ENCODE measurements at regions not wholly inside any gene's neighbourhood (a gene's known extent, or its start where the extent isn't known, plus 50 kb on each side); places are given as distances from the start of the nearest gene placed in this dataset.

GRCh38 chr18:45481821-45482220, 133.5 kb upstream of the SLC14A2 start:
- DNase-seq (ENCODE audit: low spot score) = no peak

DNA sequence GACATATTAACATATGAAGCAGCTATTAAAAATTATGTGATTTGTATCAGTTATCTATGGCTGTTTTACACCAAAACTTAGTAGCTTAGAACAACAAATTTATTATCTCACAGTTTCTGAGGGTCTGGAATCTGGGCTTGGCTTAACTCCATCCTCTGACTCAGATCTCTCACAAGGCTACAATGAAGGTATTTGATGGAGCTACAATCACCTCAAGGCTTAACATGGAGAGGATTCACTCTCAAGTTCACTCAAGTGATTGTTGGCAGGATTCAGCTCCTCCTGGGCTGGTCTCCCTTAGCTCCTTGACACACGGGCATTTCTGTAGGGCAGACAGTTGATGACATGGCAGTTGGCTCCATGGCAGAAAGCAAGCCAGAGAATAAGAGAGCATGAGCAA, 133.0 kb upstream of the SLC14A2 start:
- no peak for DNase-seq (ENCODE audit: low spot score)

DNA sequence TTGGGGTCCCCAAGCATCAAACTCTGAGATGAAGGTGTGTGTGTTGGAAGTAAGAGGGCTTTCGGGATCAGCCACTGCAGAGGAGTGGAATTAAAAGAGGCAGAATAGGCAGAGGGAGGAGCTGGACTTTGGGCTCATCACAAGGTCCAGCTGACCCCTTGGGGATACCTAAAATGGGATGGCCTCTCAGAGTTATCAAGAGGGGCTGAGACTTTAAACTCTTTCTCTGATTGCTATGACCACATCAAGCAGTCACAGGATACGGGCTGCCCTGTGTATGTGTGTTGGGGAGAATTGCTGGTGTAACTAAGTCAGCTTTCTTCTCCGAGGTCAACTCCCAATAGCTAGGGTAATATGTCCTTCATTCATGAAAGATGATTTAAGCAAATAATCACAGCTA, 127.7 kb upstream of the SLC14A2 start:
- DNase-seq (ENCODE audit: low spot score) = no peak

GRCh38 chr18:45488645-45489044, 126.6 kb upstream of the SLC14A2 start:
- DNase-seq (ENCODE audit: low spot score) = no peak

DNA sequence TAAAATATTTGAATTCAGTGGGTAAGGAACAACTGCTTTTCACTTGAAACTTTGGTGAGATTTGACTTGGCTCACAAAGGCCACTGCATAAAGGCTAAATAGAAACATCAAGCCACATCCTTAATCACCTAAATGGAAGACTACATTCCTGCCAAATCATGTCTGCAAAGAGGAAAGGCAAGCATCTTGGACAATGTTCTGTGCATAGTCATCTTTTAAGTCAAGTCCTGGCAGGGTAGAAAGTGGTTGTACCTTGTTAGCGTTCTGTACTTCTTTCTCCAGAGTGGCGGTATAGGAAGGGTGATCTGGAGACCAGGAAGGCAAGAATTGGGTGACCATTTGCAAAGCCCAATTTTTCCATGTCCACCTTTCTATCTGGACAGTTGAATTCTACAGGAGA, 121.4 kb upstream of the SLC14A2 start:
- DNase-seq (ENCODE audit: low spot score) = no peak

DNA sequence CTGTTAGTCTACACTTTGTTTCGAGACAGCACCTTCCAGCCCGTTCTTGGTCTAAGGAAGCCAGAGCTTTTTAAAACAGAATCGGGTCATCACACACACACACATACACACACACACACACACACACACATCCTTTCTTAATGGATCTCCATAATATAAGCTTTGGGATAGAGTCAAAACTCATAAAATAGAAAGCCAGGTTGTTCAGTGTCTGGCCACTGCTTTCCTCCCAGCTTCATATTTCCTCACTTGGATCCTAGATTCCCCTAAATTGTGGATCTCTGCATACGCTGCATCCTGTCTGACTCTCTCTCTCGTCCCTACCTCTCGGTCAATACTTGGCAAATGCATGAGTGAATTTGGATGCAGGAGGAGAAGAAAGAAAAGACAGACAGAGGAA, 120.5 kb upstream of the SLC14A2 start:
- DNase-seq (ENCODE audit: low spot score) = no peak

- no peak for DNase-seq (ENCODE audit: low spot score)
Observed at GRCh38 chr18:45496741-45497140, 118.5 kb upstream of the SLC14A2 start.

DNA sequence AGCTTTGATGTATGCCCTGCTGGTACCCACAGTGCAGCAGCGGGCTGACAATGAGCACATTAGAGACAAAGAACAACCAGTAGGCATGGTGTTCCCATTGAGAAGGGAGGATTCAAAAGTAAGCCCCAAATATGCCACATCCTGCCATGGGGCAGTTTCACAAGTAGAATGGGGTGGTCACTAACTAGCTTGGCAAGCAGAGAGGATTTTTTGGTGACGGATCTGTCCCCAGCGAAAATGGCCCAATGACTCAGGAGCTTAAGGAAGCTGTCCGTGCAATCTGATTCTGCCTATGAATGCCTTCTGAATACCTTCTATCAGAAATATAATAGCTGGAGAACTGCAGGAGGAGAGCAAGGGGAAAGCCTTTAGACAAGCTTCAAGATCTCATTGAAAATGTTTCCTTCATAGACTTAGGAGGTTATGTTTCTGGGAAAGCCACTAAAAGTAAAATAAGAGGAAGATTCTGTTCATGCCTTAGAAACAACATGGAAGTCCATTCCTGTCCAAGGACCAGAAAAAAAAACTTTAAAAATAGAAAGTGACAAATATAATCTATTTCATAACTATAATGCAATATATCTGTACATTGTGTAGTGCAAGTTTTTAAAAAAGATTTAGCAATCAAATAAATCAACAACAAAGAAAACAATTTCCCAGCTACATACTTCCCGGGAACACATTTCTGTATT, 117.5 kb upstream of the SLC14A2 start:
- DNase-seq (ENCODE audit: low spot score) = no peak

GRCh38 chr18:45498287-45498658, 117.0 kb upstream of the SLC14A2 start:
- DNase-seq (ENCODE audit: low spot score) = no peak

GRCh38 chr18:45503990-45504389, 111.3 kb upstream of the SLC14A2 start:
- no peak for DNase-seq (ENCODE audit: low spot score)

- DNase-seq (ENCODE audit: low spot score) = no peak
Observed at GRCh38 chr18:45505497-45506206, 109.6 kb upstream of the SLC14A2 start.

DNA sequence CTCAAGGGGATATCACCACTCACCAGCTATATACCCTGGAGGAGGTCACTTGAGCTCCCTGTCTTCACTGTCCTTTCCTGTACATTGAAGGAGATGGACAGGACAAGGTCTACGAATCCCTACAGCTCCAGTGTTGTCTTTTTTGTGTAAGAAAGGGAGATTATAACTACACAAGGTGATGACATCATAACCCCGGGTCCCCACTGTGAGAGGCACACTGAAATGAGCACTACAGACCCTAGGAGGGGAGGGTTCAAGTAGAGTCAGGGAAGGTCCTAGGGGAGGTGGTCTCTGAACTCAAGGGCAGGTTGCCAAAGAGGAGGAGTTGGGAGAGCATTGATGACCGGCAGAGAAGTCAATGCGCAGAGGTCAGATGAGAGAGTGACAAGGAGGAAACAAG, 108.3 kb upstream of the SLC14A2 start:
- DNase-seq (ENCODE audit: low spot score) = no peak

DNA sequence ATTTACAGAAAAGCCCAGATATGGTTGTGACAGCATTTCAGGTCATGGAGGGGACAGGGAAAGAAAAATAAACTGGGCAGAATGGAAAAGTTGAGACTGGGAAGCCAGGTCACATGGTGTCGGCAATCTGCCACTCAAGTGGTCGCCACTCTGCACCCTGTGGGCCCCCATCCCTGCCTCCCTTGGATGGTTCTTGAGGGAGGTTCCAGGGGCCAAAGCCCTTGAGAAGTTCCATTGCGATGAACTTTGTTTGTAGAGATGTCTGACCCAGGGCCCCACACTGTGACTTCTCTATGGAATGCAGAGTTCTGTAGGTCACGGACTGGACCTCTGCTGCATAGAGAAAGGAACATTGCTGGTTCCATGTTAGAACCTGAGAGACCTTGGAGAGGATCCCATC, 105.7 kb upstream of the SLC14A2 start:
- DNase-seq (ENCODE audit: low spot score) = no peak

DNA sequence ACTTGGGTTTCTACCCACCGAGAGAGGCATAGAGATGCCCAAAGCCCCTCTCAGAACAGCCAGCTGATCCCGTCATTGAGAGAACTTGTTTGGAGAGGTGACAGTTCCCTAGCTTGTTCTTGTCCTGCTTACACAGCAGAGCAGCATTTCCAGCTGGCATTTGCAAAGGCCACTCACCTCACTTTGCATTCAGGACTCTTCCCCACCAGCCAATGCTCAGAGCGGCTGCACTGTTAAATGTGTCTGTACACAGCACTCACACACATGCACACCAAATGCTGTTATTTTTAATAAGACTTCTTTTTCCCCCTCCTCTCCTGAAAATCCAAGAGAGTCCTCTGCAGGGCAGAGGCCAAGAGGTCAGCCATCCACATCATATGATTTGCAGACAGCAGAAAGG, 104.6 kb upstream of the SLC14A2 start:
- DNase-seq (ENCODE audit: low spot score) = no peak

GRCh38 chr18:45512363-45512953, 102.8 kb upstream of the SLC14A2 start:
- DNase-seq (ENCODE audit: low spot score) = no peak

GRCh38 chr18:45517181-45517741, 98.0 kb upstream of the SLC14A2 start:
- DNase-seq (ENCODE audit: low spot score) = no peak

- DNase-seq (ENCODE audit: low spot score) = no peak
Observed at GRCh38 chr18:45518311-45519155, 96.7 kb upstream of the SLC14A2 start.

- no peak for DNase-seq (ENCODE audit: low spot score)
Observed at GRCh38 chr18:45519411-45520280, 95.6 kb upstream of the SLC14A2 start.

DNA sequence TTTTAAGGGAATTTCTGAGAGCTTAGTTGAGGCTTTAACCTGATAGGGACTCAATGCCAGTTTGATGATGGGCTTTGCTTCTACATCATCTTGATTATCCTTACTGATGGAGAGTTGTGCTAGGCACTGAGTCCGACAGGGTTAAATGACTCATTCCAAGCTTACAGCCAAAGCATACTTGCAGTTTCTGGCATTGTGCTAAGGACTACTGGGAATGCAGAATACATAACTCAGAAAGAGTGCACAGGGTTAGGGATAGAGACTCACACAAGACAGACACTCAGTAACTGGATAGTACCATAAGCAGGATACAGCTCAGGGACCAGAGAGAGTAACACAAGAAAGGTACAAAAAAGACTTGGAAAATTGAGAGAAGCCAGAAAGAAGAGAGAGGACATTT, 94.1 kb upstream of the SLC14A2 start:
- no peak for DNase-seq (ENCODE audit: low spot score)

DNA sequence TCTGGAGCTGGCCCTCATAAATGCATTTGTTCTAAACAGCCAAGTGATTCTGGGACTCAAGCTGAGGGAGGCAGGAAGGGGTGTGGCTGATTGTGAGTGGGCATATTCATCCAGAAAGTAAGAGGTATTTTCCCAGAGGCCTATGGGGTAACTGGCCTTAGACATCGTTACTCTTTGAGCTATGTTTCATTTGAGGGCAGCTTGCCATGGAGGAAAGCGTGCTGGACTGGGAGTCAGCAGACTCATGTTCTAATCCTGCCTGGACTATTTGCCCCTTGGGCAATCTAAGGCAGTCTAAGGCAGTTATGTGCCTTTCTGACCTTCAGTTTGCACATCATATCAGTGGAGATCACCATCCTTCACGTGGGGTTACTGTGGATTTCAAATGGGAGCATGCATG, 93.5 kb upstream of the SLC14A2 start:
- no peak for DNase-seq (ENCODE audit: low spot score)

DNA sequence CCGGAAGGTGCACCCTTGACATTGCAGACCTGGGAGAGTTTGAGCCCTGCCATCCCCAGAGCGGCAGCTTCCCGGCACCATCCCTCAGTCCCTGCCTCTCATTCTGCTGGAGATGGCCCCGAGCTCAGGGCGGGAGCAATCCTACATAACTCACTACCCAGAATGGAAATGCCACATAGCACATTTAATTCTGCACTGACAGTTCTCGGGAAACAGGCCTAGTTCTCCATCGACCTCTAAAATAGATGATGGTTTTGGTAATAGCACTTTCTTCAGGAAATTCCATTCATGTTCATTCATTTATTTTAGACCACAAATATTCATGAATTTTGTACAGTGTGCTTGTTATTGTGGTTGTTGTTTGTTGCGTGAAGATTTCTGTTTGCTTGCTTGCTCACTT, 92.9 kb upstream of the SLC14A2 start:
- no peak for DNase-seq (ENCODE audit: low spot score)

All from mucosa of gallbladder (tissue), 1 donor.